ENCODE measurements at regions not wholly inside any gene's neighbourhood (a gene's known extent, or its start where the extent isn't known, plus 50 kb on each side); places are given as distances from the start of the nearest gene placed in this dataset.
"Not testable (repeated sequence)": the region's sequence is repeated elsewhere in the genome, so short reads cannot be mapped to it uniquely, and the experiment has no call there.

- Mint-ChIP-seq H3K4me3 (no peak overlapping the region), H3K36me3 (no peaks in the 10 kb centered on the region), H3K4me1 (no peaks in the 10 kb centered on the region), H3K9me3 (no peaks in the 10 kb centered on the region), H3K27ac (no peak overlapping the region)
- no peak for ATAC-seq
- DNase-seq (ENCODE audit: low spot score in 2 of 2), result no peak
Observed at GRCh38 chr2:58594762-58595161, 353.6 kb upstream of the FANCL start.

DNA sequence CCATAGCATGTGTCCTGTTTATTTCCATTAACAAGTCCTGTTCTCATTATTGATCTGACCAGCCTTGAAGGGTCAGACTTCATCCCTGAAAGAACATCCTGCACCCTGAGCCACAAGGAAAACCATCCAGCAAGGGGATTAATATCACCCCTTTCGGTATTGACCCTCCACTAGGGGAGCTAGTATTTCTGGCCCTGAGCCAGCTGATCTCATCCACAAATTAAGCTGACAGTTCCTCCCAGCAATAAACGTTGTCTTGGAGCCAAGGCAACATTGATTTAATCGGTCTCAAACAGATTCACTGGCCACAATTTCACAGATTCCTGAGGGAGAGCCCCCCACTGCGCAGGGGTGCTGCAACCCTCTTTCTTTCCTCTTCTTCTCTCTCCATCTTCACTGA, 353.1 kb upstream of the FANCL start:
- Mint-ChIP-seq H3K36me3 (no peaks in the 10 kb centered on the region), H3K4me3 (no peak overlapping the region), H3K9me3 (no peaks in the 10 kb centered on the region), H3K4me1 (no peaks in the 10 kb centered on the region), H3K27ac (no peak overlapping the region)
- ATAC-seq, result no peak
- DNase-seq (ENCODE audit: low spot score in 2 of 2), result no peak

DNA sequence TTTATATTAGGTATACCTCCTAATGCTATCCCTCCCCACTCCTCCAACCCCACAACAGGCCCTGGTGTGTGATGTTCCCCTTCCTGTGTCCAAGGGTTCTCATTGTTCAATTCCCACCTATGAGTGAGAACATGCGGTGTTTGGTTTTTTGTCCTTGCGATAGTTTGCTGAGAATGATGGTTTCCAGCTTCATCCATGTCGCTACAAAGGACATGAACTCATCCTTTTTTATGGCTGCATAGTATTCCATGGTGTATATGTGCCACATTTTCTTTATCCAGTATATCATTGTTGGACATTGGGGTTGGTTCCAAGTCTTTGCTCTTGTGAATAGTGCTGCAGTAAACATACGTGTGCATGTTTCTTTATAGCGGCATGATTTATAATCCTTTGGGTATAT, 345.1 kb upstream of the FANCL start:
- H3K4me1 Mint-ChIP-seq; H3K4me3 Mint-ChIP-seq; H3K9me3 Mint-ChIP-seq; ATAC-seq; DNase-seq (ENCODE audit: low spot score in 2 of 2); H3K27ac Mint-ChIP-seq; H3K36me3 Mint-ChIP-seq: not testable (repeated sequence)

GRCh38 chr2:58585233-58585632, 344.1 kb upstream of the FANCL start:
- no peaks in the 10 kb centered on the region for H3K9me3 Mint-ChIP-seq
- ATAC-seq, result no peak
- no peaks in the 10 kb centered on the region for H3K4me1 Mint-ChIP-seq
- H3K27ac Mint-ChIP-seq, result no peak overlapping the region
- H3K4me3 Mint-ChIP-seq, result no peak overlapping the region
- no peaks in the 10 kb centered on the region for H3K36me3 Mint-ChIP-seq
- DNase-seq (ENCODE audit: low spot score in 2 of 2), result no peak

- ATAC-seq (no peak), DNase-seq (ENCODE audit: low spot score in 2 of 2) (no peak)
- Mint-ChIP-seq H3K4me1 (no peaks in the 10 kb centered on the region), H3K9me3 (no peaks in the 10 kb centered on the region), H3K4me3 (no peak overlapping the region), H3K36me3 (no peaks in the 10 kb centered on the region), H3K27ac (no peak overlapping the region)
Observed at GRCh38 chr2:58584606-58585118, 343.5 kb upstream of the FANCL start.

- Mint-ChIP-seq H3K27ac (no peak overlapping the region), H3K36me3 (no peaks in the 10 kb centered on the region), H3K4me1 (no peaks in the 10 kb centered on the region), H3K9me3 (peaks cover 2% of the 10 kb centered on the region), H3K4me3 (no peak overlapping the region)
- DNase-seq (ENCODE audit: low spot score in 2 of 2) (no peak), ATAC-seq (no peak)
Observed at GRCh38 chr2:58578276-58578675, 337.2 kb upstream of the FANCL start.

GRCh38 chr2:58574873-58575272, 333.7 kb upstream of the FANCL start:
- Mint-ChIP-seq H3K9me3 (peaks cover 2% of the 10 kb centered on the region), H3K36me3 (no peaks in the 10 kb centered on the region), H3K27ac (no peak overlapping the region), H3K4me3 (no peak overlapping the region), H3K4me1 (no peaks in the 10 kb centered on the region)
- ATAC-seq (no peak), DNase-seq (ENCODE audit: low spot score in 2 of 2) (no peak)

DNA sequence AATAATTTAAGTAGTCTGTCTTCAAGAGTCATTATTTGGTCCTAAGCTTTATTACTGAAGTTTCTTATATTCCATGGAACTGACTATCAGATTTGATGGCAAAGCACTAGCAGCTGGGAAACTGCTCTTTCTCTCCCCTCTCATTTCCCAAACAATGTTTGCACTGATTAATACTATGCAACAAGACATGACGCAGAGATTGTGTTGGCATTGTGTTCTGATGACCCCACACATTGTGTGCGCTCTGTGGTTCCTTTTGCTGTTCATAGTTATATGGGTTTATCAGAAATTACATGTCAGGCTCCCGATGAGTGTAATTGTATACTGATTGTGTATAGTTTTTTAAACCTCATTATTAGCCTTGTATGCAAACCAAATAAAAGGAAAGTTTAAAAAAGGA, 331.6 kb upstream of the FANCL start:
- Mint-ChIP-seq H3K27ac (no peak overlapping the region), H3K4me1 (no peaks in the 10 kb centered on the region), H3K36me3 (no peaks in the 10 kb centered on the region), H3K4me3 (no peak overlapping the region), H3K9me3 (no peaks in the 10 kb centered on the region)
- no peak for DNase-seq (ENCODE audit: low spot score in 2 of 2)
- no peak for ATAC-seq

DNA sequence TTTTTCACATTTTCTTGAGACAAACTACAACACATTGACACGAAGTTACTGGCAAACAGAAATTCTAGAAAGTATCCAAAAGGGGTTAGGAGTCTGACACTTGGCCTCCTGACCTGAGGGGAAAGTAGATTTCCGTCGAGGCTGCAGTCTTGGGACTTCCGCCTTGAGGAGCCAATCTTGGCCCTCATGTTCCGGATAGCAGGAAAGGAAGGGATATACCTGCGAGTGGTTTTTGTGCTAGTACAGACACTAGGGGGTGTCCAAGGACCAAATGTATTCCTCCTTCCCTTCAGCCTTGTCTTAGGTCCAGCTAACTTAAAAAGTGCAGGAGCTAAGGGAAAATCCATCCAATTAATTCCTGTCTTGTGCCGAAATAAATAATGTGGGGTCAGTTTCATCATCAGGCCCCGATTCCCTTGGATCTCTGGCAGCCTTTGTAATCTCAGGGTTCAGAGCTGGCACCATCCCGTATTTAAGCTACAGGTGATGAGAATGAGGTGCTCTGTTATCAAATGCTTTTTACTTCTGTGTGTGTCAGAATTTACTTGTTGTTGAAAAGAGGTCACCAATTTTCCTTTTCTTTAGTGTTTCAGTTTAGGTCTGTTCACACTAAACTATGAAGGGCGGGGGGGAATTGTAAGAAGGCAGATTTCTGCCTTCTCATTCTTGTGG, 330.2 kb upstream of the FANCL start:
- H3K36me3 Mint-ChIP-seq, result no peaks in the 10 kb centered on the region
- H3K27ac Mint-ChIP-seq, result no peak overlapping the region
- DNase-seq (ENCODE audit: low spot score in 2 of 2) (no peak), ATAC-seq (peak; percentile 56)
- H3K4me1 Mint-ChIP-seq, result no peaks in the 10 kb centered on the region
- H3K4me3 Mint-ChIP-seq, result no peak overlapping the region
- H3K9me3 Mint-ChIP-seq, result no peaks in the 10 kb centered on the region

- Mint-ChIP-seq H3K9me3 (no peaks in the 10 kb centered on the region), H3K4me1 (no peaks in the 10 kb centered on the region), H3K36me3 (no peaks in the 10 kb centered on the region), H3K4me3 (no peak overlapping the region), H3K27ac (peak overlapping the region; percentile 17)
- DNase-seq (ENCODE audit: low spot score in 2 of 2) (no peak), ATAC-seq (peak; percentile 78)
Observed at GRCh38 chr2:58569475-58570185, 328.5 kb upstream of the FANCL start.

DNA sequence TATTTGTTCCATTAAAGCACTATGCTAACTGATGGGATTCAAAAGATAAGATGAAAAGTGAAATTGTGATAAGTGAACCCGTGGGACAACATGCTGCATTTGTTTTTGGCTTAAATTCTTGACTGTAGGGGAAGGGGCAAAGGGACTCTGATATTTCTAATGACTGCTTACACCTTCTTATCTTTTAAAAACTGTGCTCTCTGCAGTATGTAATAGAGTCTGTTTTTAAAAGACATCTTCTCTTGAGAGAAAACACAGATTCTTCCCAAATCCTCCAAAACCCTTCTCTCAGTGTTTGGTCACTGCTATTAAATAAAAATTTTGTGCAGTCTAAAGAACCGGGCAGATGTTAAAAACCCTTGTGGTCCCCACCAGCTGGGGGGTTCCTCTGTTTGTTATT, 327.8 kb upstream of the FANCL start:
- no peaks in the 10 kb centered on the region for H3K9me3 Mint-ChIP-seq
- H3K36me3 Mint-ChIP-seq, result no peaks in the 10 kb centered on the region
- no peak overlapping the region for H3K4me3 Mint-ChIP-seq
- DNase-seq (ENCODE audit: low spot score in 2 of 2) (no peak), ATAC-seq (no peak)
- peak overlapping the region; percentile 17 for H3K27ac Mint-ChIP-seq
- H3K4me1 Mint-ChIP-seq, result no peaks in the 10 kb centered on the region

DNA sequence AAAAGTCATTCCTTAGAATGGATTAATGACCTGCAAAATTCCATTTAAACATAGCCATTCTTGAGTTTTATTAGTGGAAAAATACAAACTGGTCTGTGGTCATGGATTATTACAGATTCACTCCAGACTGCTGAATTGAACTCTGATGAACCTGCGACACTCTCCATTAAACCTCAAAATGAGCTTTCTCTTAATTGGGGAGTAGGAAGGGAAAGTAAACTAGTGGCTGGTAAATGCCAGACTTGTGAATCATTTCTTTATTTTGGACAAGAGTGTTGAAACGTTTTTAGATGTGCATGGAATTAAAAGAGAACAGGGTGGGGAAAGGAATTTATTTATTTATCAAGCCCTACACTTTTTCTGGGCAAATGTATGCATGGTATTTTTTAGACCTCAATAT, 321.2 kb upstream of the FANCL start:
- H3K4me1 Mint-ChIP-seq, result no peaks in the 10 kb centered on the region
- no peaks in the 10 kb centered on the region for H3K9me3 Mint-ChIP-seq
- no peak for DNase-seq (ENCODE audit: low spot score in 2 of 2)
- H3K4me3 Mint-ChIP-seq, result no peak overlapping the region
- no peak for ATAC-seq
- H3K27ac Mint-ChIP-seq, result no peak overlapping the region
- H3K36me3 Mint-ChIP-seq, result no peaks in the 10 kb centered on the region

- DNase-seq (ENCODE audit: low spot score in 2 of 2), result no peak
- no peaks in the 10 kb centered on the region for H3K9me3 Mint-ChIP-seq
- H3K4me3 Mint-ChIP-seq, result no peak overlapping the region
- H3K4me1 Mint-ChIP-seq, result no peaks in the 10 kb centered on the region
- H3K36me3 Mint-ChIP-seq, result no peaks in the 10 kb centered on the region
- H3K27ac Mint-ChIP-seq, result no peak overlapping the region
- ATAC-seq, result no peak
Observed at GRCh38 chr2:58560531-58560930, 319.4 kb upstream of the FANCL start.

GRCh38 chr2:58558881-58559280, 317.8 kb upstream of the FANCL start:
- Mint-ChIP-seq H3K27ac (no peak overlapping the region), H3K4me3 (no peak overlapping the region), H3K9me3 (no peaks in the 10 kb centered on the region), H3K4me1 (no peaks in the 10 kb centered on the region), H3K36me3 (no peaks in the 10 kb centered on the region)
- ATAC-seq (no peak), DNase-seq (ENCODE audit: low spot score in 2 of 2) (no peak)

DNA sequence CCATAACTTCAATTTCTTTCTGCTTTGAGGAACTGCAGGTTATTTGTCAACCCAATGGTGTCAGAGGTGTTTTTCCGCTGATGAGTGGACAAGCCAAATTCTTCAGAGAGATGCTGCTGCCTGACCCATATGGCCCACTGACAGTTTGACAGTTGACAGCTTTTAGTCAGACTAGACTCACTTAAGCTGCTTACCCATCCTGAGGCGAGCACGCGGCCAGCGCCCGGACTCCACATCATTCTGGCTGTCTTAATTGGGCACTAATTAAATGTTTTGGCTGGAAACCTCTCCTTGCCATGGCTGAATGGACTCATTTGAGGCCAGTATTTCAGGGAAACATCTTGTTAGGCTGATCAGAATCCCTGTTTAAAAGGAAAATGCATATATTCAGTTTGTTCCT, 316.1 kb upstream of the FANCL start:
- Mint-ChIP-seq H3K4me3 (no peak overlapping the region), H3K4me1 (no peaks in the 10 kb centered on the region), H3K27ac (no peak overlapping the region), H3K36me3 (no peaks in the 10 kb centered on the region), H3K9me3 (no peaks in the 10 kb centered on the region)
- no peak for DNase-seq (ENCODE audit: low spot score in 2 of 2)
- no peak for ATAC-seq

GRCh38 chr2:58553937-58554336, 312.8 kb upstream of the FANCL start:
- Mint-ChIP-seq H3K27ac (no peak overlapping the region), H3K4me1 (no peaks in the 10 kb centered on the region), H3K9me3 (no peaks in the 10 kb centered on the region), H3K36me3 (no peaks in the 10 kb centered on the region), H3K4me3 (no peak overlapping the region)
- no peak for ATAC-seq
- DNase-seq (ENCODE audit: low spot score in 2 of 2), result no peak
